ENCODE measurements at regions not wholly inside any gene's neighbourhood (a gene's known extent, or its start where the extent isn't known, plus 50 kb on each side); places are given as distances from the start of the nearest gene placed in this dataset.

GRCh38 chr5:67996596-67996995 is 219.0 kb upstream of the PIK3R1 start:
- no peak for DNase-seq (ENCODE audit: low read depth)
- no peak overlapping the region for H3K4me3 ChIP-seq (ENCODE audit: low read depth, low read length)
- TF ChIP-seq CTCF (IDR thresholded peaks at IDR 0.05; ENCODE audit: insufficient read depth, low read length), result no peak

- H3K4me3 ChIP-seq (ENCODE audit: low read depth, low read length), result no peak overlapping the region
- TF ChIP-seq CTCF (IDR thresholded peaks at IDR 0.05; ENCODE audit: insufficient read depth, low read length), result no peak
- DNase-seq (ENCODE audit: low read depth), result peak; percentile 57
These were observed 222.6 kb upstream of the PIK3R1 start for GRCh38 chr5:67992923-67993322.

- no peak overlapping the region for H3K4me3 ChIP-seq (ENCODE audit: low read depth, low read length)
- TF ChIP-seq CTCF (IDR thresholded peaks at IDR 0.05; ENCODE audit: insufficient read depth, low read length), result peak; percentile 15
- peak; percentile 61 for DNase-seq (ENCODE audit: low read depth)
These were observed 226.1 kb upstream of the PIK3R1 start for GRCh38 chr5:67989456-67989855.

- H3K4me3 ChIP-seq (ENCODE audit: low read depth, low read length), result no peak overlapping the region
- no peak for TF ChIP-seq CTCF (IDR thresholded peaks at IDR 0.05; ENCODE audit: insufficient read depth, low read length)
- no peak for DNase-seq (ENCODE audit: low read depth)
These were observed 228.8 kb upstream of the PIK3R1 start for GRCh38 chr5:67986761-67987160.

- no peak for TF ChIP-seq CTCF (IDR thresholded peaks at IDR 0.05; ENCODE audit: insufficient read depth, low read length)
- H3K4me3 ChIP-seq (ENCODE audit: low read depth, low read length), result no peak overlapping the region
- peak; percentile 22 for DNase-seq (ENCODE audit: low read depth)
These were observed 229.7 kb upstream of the PIK3R1 start for GRCh38 chr5:67985686-67986387.

- H3K4me3 ChIP-seq (ENCODE audit: low read depth, low read length), result no peak overlapping the region
- TF ChIP-seq CTCF (IDR thresholded peaks at IDR 0.05; ENCODE audit: insufficient read depth, low read length), result no peak
- DNase-seq (ENCODE audit: low read depth), result no peak
These were observed 231.0 kb upstream of the PIK3R1 start for GRCh38 chr5:67984546-67984945.

All from fibroblast of the aortic adventitia (primary cell).